Endothelial cell of umbilical vein (primary cell): ENCODE measurements at regions not wholly inside any gene's neighbourhood (a gene's known extent, or its start where the extent isn't known, plus 50 kb on each side); places are given as distances from the start of the nearest gene placed in this dataset.

Experiments
- BruUV-seq: library from RNA; stranded (reverse); fragments of 400-500 nt; replicated peaks from 2 replicates; lab custom pipeline; 2021; lab: Mats Ljungman, UMichigan
- CTCF ChIA-PET: fragments of 300-600, 350-600 bp; sonication (Branson Sonifier 250); formaldehyde crosslinking; loops from one replicate; lab custom pipeline; 2021; ENCODE audit warnings: antibody characterized with exemption, inconsistent platforms; lab: Charles Lee
- POLR2A ChIA-PET: fragments of 300-600, 350-600 bp; sonication (Branson Sonifier 250); formaldehyde crosslinking; loops from one replicate; lab custom pipeline; 2021; ENCODE audit warnings: antibody characterized with exemption, inconsistent platforms; lab: Charles Lee
- DNase-seq: peaks from one replicate; pipeline ENCODE4 v3.0.0-alpha.2; 2011; ENCODE audit warnings: low read depth, low spot score
- FAIRE-seq: peaks from 2 replicates; lab custom pipeline; 2011; peaks lifted over from hg19 to GRCh38; lab: Jason Lieb, UNC
- H2AFZ ChIP-seq: 2 replicates; pipeline ENCODE4 v1.6.0; 2012; ENCODE audit warnings: low read depth, low read length, control low read depth, inconsistent platforms
- H3K27ac ChIP-seq: 2 replicates; pipeline ENCODE4 v1.5.1; 2011; ENCODE audit warnings: low read depth, mild to moderate bottlenecking, control low read depth, low read length, moderate library complexity; ENCODE audit not compliant: insufficient read depth
- H3K27me3 ChIP-seq, 2 experiments: 2 replicates each; pipeline versions ENCODE4 v1.6.0 to v1.6.1; 2011; ENCODE audit warnings: low read length in 2 of 2, mixed read lengths in 1 of 2; ENCODE audit not compliant: control insufficient read depth in 2 of 2, insufficient read depth in 2 of 2
- H3K36me3 ChIP-seq, 2 experiments: 2 replicates in 1 of 2; 3 replicates in 1 of 2; pipeline ENCODE4 v1.5.1; 2011; ENCODE audit warnings: low read length in 2 of 2, mild to moderate bottlenecking in 1 of 2, moderate library complexity in 1 of 2; ENCODE audit not compliant: control insufficient read depth in 2 of 2, insufficient read depth in 2 of 2; ENCODE audit errors: extremely low read depth in 1 of 2
- H3K4me1 ChIP-seq: 3 replicates; pipeline ENCODE4 v1.5.1; 2011; ENCODE audit warnings: mild to moderate bottlenecking, low read length; ENCODE audit not compliant: control insufficient read depth, insufficient read depth; ENCODE audit errors: extremely low read depth
- H3K4me2 ChIP-seq: 2 replicates; pipeline ENCODE4 v1.6.1; 2011; ENCODE audit warnings: low read length, control low read depth, mixed read lengths; ENCODE audit not compliant: insufficient read depth
- H3K4me3 ChIP-seq, 3 experiments: fragments of 200-600 bp in 1 of 3; sonication (generic), shearing (Covaris generic) in 1 of 3; replicated peaks in 1 of 3; 2 replicates each; pipeline ENCODE4 v1.5.1; 2011 to 2016; ENCODE audit warnings: control low read depth in 3 of 3, low read length in 3 of 3, mild to moderate bottlenecking in 2 of 3, inconsistent platforms in 1 of 3, low read depth in 1 of 3, moderate library complexity in 1 of 3; ENCODE audit not compliant: insufficient read depth in 1 of 3
- H3K79me2 ChIP-seq: 2 replicates; pipeline ENCODE4 v1.6.0; 2012; ENCODE audit warnings: low read length, inconsistent platforms; ENCODE audit not compliant: control insufficient read depth, insufficient read depth
- H3K9ac ChIP-seq: replicated peaks from 2 replicates; pipeline ENCODE3; 2011; ENCODE audit warnings: low read length, control low read depth; ENCODE audit not compliant: insufficient read depth; ENCODE audit errors: extremely low read depth
- H3K9me1 ChIP-seq: replicated peaks from 3 replicates; pipeline ENCODE4 v1.6.0; 2011; ENCODE audit warnings: mild to moderate bottlenecking, low read length; ENCODE audit not compliant: control insufficient read depth, insufficient read depth; ENCODE audit errors: extremely low read depth
- H3K9me3 ChIP-seq: replicated peaks from 2 replicates; pipeline ENCODE4 v1.5.1; 2012; ENCODE audit warnings: low read length, inconsistent platforms; ENCODE audit not compliant: control insufficient read depth, insufficient read depth
- H4K20me1 ChIP-seq: replicated peaks from 2 replicates; pipeline ENCODE3; 2011; ENCODE audit warnings: mild to moderate bottlenecking, low read length; ENCODE audit not compliant: control insufficient read depth, insufficient read depth; ENCODE audit errors: extremely low read depth
- EZH2 ChIP-seq: IDR thresholded peaks from 2 replicates; pipeline ENCODE4 v1.6.1; 2012; ENCODE audit warnings: borderline replicate concordance, low read depth, mild to moderate bottlenecking, moderate library complexity, low read length, inconsistent platforms; ENCODE audit not compliant: severe bottlenecking
- FOS ChIP-seq: IDR thresholded peaks from 2 replicates; pipeline ENCODE4 v1.6.1; 2011; ENCODE audit warnings: mild to moderate bottlenecking, low read length, moderate library complexity, borderline replicate concordance; ENCODE audit not compliant: insufficient read depth
- GATA2 ChIP-seq: IDR thresholded peaks from 2 replicates; pipeline ENCODE4 v1.7.0; 2011; ENCODE audit warnings: low read depth, mild to moderate bottlenecking, moderate library complexity, mixed read lengths, low read length; ENCODE audit not compliant: insufficient read length, insufficient read depth
- JUN ChIP-seq: IDR thresholded peaks from 2 replicates; pipeline ENCODE4 v1.6.1; 2011; ENCODE audit warnings: borderline replicate concordance, low read depth; ENCODE audit not compliant: insufficient read length, insufficient read depth
- MYC ChIP-seq: IDR thresholded peaks from one replicate; pipeline ENCODE4 v1.6.1; 2011; ENCODE audit warnings: mild to moderate bottlenecking, low read depth, low read length
- POLR2A ChIP-seq: IDR thresholded peaks from 2 replicates; pipeline ENCODE4 v1.6.1; 2012; ENCODE audit warnings: low read depth, mild to moderate bottlenecking, control low read depth, low read length
- POLR2AphosphoS5 ChIP-seq: IDR thresholded peaks from 2 replicates; pipeline ENCODE4 v1.6.1; 2012; ENCODE audit warnings: low read depth, mild to moderate bottlenecking, control low read depth, low read length, moderate library complexity; ENCODE audit not compliant: insufficient read depth
- dilution Hi-C: fragments of 300-500 bp; cut with MboI; formaldehyde crosslinking; loops from one replicate; pipeline ENCODE4 v1.15.0; 2019; ENCODE audit warnings: low sequenced_read_pairs; ENCODE audit not compliant: extremely low pct_ligation_motif_present
- intact Hi-C: fragments of 100-400 bp; cut with micrococcal nuclease; formaldehyde crosslinking; loops from one replicate; pipeline ENCODE4 v1.10.0; 2022
- TF ChIP-seq, protein P1 (sequence below), 2 donors: IDR thresholded peaks; 1 replicate in 1 of 2; 2 replicates in 1 of 2; pipeline ENCODE4 v1.5.1; 2011; ENCODE audit warnings: low read length in 2 of 2, mild to moderate bottlenecking in 2 of 2, moderate library complexity in 2 of 2, control low read depth in 1 of 2, inconsistent platforms in 1 of 2, low read depth in 1 of 2; ENCODE audit not compliant: insufficient read depth in 1 of 2; ENCODE audit errors: extremely low read depth in 1 of 2
- TF ChIP-seq, protein P2 (sequence below): IDR thresholded peaks from 2 replicates; pipeline ENCODE4 v1.6.1; 2011; ENCODE audit not compliant: insufficient read depth, insufficient read length

DNA sequence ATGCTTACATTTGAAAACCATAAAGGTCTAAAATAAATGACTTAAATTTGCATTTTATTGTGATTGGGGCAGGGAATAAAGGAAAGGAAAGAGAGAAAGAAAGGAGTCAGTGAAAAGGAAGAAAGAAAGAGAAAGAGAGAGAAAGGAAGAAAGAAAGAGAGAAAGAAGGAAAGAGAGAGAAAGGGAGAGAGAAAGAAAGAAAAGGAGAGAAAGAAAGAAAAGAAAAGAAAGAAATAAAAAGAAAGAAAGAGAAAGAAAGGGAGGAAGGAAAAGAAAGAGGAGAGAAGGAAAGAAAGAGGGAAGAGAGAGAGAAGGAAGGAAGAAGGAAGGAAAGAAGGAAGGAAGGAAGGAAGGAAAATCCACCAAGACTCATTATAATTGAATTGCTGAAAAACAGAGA lies 222.8 kb downstream of the RMST start:
- Histone ChIP-seq H3K36me3 (no peaks in the 10 kb centered on the region), H3K9me1 (no peaks in the 10 kb centered on the region), H3K4me2 (no peak overlapping the region), H3K4me1 (no peaks in the 10 kb centered on the region), H3K9ac (no peak overlapping the region), H2AFZ (no peak overlapping the region), H4K20me1 (no peaks in the 10 kb centered on the region), H3K27me3 (no peaks in the 10 kb centered on the region), H3K27ac (no peak overlapping the region), H3K9me3 (no peaks in the 10 kb centered on the region), H3K79me2 (no peaks in the 10 kb centered on the region), H3K4me3 (no peak overlapping the region)
- intact Hi-C loops (no loop called here), dilution Hi-C loops (no loop called here)
- ChIA-PET POLR2A (no interaction called here), CTCF (no interaction called here)
- FAIRE-seq, result no peak
- BruUV-seq, result no TSS peak
- no peak for TF ChIP-seq POLR2AphosphoS5
- TF ChIP-seq, protein P1, sequence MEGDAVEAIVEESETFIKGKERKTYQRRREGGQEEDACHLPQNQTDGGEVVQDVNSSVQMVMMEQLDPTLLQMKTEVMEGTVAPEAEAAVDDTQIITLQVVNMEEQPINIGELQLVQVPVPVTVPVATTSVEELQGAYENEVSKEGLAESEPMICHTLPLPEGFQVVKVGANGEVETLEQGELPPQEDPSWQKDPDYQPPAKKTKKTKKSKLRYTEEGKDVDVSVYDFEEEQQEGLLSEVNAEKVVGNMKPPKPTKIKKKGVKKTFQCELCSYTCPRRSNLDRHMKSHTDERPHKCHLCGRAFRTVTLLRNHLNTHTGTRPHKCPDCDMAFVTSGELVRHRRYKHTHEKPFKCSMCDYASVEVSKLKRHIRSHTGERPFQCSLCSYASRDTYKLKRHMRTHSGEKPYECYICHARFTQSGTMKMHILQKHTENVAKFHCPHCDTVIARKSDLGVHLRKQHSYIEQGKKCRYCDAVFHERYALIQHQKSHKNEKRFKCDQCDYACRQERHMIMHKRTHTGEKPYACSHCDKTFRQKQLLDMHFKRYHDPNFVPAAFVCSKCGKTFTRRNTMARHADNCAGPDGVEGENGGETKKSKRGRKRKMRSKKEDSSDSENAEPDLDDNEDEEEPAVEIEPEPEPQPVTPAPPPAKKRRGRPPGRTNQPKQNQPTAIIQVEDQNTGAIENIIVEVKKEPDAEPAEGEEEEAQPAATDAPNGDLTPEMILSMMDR (IDR thresholded peaks at IDR 0.05; ENCODE audit: extremely low read depth in 1 of 2, insufficient read depth in 1 of 2, low read depth in 1 of 2, low read length in 2 of 2), result no peak
- TF ChIP-seq FOS, result no peak
- no peak for TF ChIP-seq GATA2
- no peak for TF ChIP-seq JUN
- TF ChIP-seq POLR2A, result no peak
- TF ChIP-seq MYC, result no peak
- TF ChIP-seq EZH2, result no peak
- TF ChIP-seq, protein P2, sequence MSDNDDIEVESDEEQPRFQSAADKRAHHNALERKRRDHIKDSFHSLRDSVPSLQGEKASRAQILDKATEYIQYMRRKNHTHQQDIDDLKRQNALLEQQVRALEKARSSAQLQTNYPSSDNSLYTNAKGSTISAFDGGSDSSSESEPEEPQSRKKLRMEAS, result no peak
- DNase-seq, result no peak
